Forelimb muscle (tissue), 1 donor: ENCODE measurements at regions not wholly inside any gene's neighbourhood (a gene's known extent, or its start where the extent isn't known, plus 50 kb on each side); places are given as distances from the start of the nearest gene placed in this dataset.
"Not testable (repeated sequence)": the region's sequence is repeated elsewhere in the genome, so short reads cannot be mapped to it uniquely, and the experiment has no call there.

Experiments used
- DNase-seq: peaks from one replicate; pipeline ENCODE4 v3.0.0-alpha.2; 2013; ENCODE audit warnings: low read depth

DNA sequence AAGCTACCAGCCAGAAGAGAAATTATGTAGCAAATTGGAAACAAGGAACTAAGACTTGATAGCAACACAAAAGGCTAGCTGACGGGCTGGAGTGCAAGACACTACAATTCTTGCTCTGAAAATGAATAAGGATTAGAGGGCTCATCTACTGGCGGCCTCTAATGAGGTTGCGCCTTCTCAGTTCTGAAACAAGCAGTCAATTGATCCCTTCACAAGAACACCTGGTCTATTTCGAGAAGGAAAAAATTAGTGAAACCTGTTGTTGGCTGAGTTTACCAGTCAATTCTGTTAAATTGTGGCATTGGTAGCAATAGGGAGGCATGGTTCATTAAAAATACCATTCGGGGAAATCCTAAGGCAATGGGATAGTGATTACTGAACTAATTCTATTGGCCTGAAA is 74.8 kb upstream of the JARID2 start:
- no peak for DNase-seq

GRCh38 chr6:15176816-15177370 is 69.0 kb upstream of the JARID2 start:
- DNase-seq, result no peak

DNA sequence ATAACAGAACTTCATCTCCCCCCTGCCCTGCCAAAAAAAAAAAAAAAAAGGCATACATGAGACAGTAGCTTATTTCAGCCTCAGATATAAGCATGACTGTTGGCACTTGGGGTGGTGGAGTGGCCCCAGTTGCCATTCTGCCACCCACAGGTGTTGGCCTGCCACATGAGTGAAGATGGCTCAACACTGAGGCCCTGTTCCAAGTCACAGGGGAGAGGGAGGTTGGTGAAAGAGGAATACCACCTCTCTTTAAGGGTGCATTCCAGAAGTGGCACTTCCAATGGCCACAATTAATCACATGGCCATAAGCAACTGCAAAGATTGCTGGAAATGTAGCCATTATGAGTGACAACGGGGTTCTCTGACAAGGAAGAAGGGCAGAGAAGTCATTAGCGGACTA is 61.9 kb upstream of the JARID2 start:
- no peak for DNase-seq

- no peak for DNase-seq
Observed at GRCh38 chr6:15184441-15184861, 61.4 kb upstream of the JARID2 start.

GRCh38 chr6:15185111-15185510 is 60.8 kb upstream of the JARID2 start:
- DNase-seq, result not testable (repeated sequence)

GRCh38 chr6:15193451-15193850 is 52.4 kb upstream of the JARID2 start:
- not testable (repeated sequence) for DNase-seq

- DNase-seq, result no peak
Observed at GRCh38 chr6:15194453-15194852, 51.4 kb upstream of the JARID2 start.
